ENCODE measurements at regions not wholly inside any gene's neighbourhood (a gene's known extent, or its start where the extent isn't known, plus 50 kb on each side); places are given as distances from the start of the nearest gene placed in this dataset.

- Histone ChIP-seq H3K4me2 (ENCODE audit: low read depth, low read length, poor library complexity, severe bottlenecking) (no peak overlapping the region), H2AFZ (ENCODE audit: low read length) (no peak overlapping the region), H3K9ac (ENCODE audit: low read depth, low read length, poor library complexity, severe bottlenecking) (no peak overlapping the region), H3K36me3 (ENCODE audit: insufficient read depth, low read length) (no peaks in the 10 kb centered on the region), H3K4me3 (ENCODE audit: low read length, poor library complexity, severe bottlenecking) (no peak overlapping the region), H3K79me2 (ENCODE audit: insufficient read depth, low read length) (no peaks in the 10 kb centered on the region), H3K27me3 (ENCODE audit: insufficient read depth, low read length, poor library complexity, severe bottlenecking) (no peaks in the 10 kb centered on the region), H4K20me1 (ENCODE audit: insufficient read depth, low read length, poor library complexity, severe bottlenecking) (no peaks in the 10 kb centered on the region), H3F3A (ENCODE audit: low read depth) (no peaks in the 10 kb centered on the region), H3K9me2 (replicated peaks; ENCODE audit: low read depth, low read length) (no peaks in the 10 kb centered on the region), H3K4me1 (ENCODE audit: insufficient read depth, low read length, poor library complexity, severe bottlenecking) (no peaks in the 10 kb centered on the region), H3K9me3 (ENCODE audit: insufficient read depth, low read depth, low read length) (no peaks in the 10 kb centered on the region)
- TF ChIP-seq EZH2phosphoT487 (IDR thresholded peaks at IDR 0.05; ENCODE audit: borderline replicate concordance): no peak
- no peak; the same call in 1 of the 2 replicates for TF ChIP-seq CTCF (conservative IDR thresholded peaks at IDR 0.05; ENCODE audit: low read length)
Measured at GRCh38 chr11:69892237-69892985, 73.2 kb upstream of the FGF3 start.

- no peaks in the 10 kb centered on the region for H3K9me2 ChIP-seq (replicated peaks; ENCODE audit: low read depth, low read length)
- no peaks in the 10 kb centered on the region for H3K36me3 ChIP-seq (ENCODE audit: insufficient read depth, low read length)
- no peak overlapping the region for H3K9ac ChIP-seq (ENCODE audit: low read depth, low read length, poor library complexity, severe bottlenecking)
- H3K4me1 ChIP-seq (ENCODE audit: insufficient read depth, low read length, poor library complexity, severe bottlenecking): no peaks in the 10 kb centered on the region
- no peaks in the 10 kb centered on the region for H4K20me1 ChIP-seq (ENCODE audit: insufficient read depth, low read length, poor library complexity, severe bottlenecking)
- H3K79me2 ChIP-seq (ENCODE audit: insufficient read depth, low read length): no peaks in the 10 kb centered on the region
- H3K4me2 ChIP-seq (ENCODE audit: low read depth, low read length, poor library complexity, severe bottlenecking): no peak overlapping the region
- no peak overlapping the region for H2AFZ ChIP-seq (ENCODE audit: low read length)
- no peaks in the 10 kb centered on the region for H3F3A ChIP-seq (ENCODE audit: low read depth)
- H3K4me3 ChIP-seq (ENCODE audit: low read length, poor library complexity, severe bottlenecking): no peak overlapping the region
- no peak for TF ChIP-seq CTCF (conservative IDR thresholded peaks at IDR 0.05; ENCODE audit: low read length)
- TF ChIP-seq EZH2phosphoT487 (IDR thresholded peaks at IDR 0.05; ENCODE audit: borderline replicate concordance): no peak
- no peaks in the 10 kb centered on the region for H3K27me3 ChIP-seq (ENCODE audit: insufficient read depth, low read length, poor library complexity, severe bottlenecking)
- no peaks in the 10 kb centered on the region for H3K9me3 ChIP-seq (ENCODE audit: insufficient read depth, low read depth, low read length)
Measured at GRCh38 chr11:69892986-69893555, 73.9 kb upstream of the FGF3 start.

- Histone ChIP-seq H3K4me3 (ENCODE audit: low read length, poor library complexity, severe bottlenecking) (no peak overlapping the region), H3K9ac (ENCODE audit: low read depth, low read length, poor library complexity, severe bottlenecking) (no peak overlapping the region), H2AFZ (ENCODE audit: low read length) (no peak overlapping the region), H3K4me2 (ENCODE audit: low read depth, low read length, poor library complexity, severe bottlenecking) (no peak overlapping the region), H3K9me3 (ENCODE audit: insufficient read depth, low read depth, low read length) (no peaks in the 10 kb centered on the region), H3K4me1 (ENCODE audit: insufficient read depth, low read length, poor library complexity, severe bottlenecking) (no peaks in the 10 kb centered on the region), H4K20me1 (ENCODE audit: insufficient read depth, low read length, poor library complexity, severe bottlenecking) (no peaks in the 10 kb centered on the region), H3F3A (ENCODE audit: low read depth) (no peaks in the 10 kb centered on the region), H3K9me2 (replicated peaks; ENCODE audit: low read depth, low read length) (no peaks in the 10 kb centered on the region), H3K79me2 (ENCODE audit: insufficient read depth, low read length) (no peaks in the 10 kb centered on the region), H3K36me3 (ENCODE audit: insufficient read depth, low read length) (no peaks in the 10 kb centered on the region), H3K27me3 (ENCODE audit: insufficient read depth, low read length, poor library complexity, severe bottlenecking) (no peaks in the 10 kb centered on the region)
- no peak for TF ChIP-seq CTCF (conservative IDR thresholded peaks at IDR 0.05; ENCODE audit: low read length)
- no peak for TF ChIP-seq EZH2phosphoT487 (IDR thresholded peaks at IDR 0.05; ENCODE audit: borderline replicate concordance)
Measured at GRCh38 chr11:69893631-69894030, 74.4 kb upstream of the FGF3 start.
